Adipocyte (in vitro differentiated cells): ENCODE measurements at regions not wholly inside any gene's neighbourhood (a gene's known extent, or its start where the extent isn't known, plus 50 kb on each side); places are given as distances from the start of the nearest gene placed in this dataset.
"Not testable (repeated sequence)": the region's sequence is repeated elsewhere in the genome, so short reads cannot be mapped to it uniquely, and the experiment has no call there.

Source experiments
- DNase-seq: peaks from one replicate; pipeline ENCODE4 v3.0.0-alpha.2; 2015; ENCODE audit warnings: low read depth
- H3K27me3 ChIP-seq: replicated peaks from 2 replicates; pipeline ENCODE4 v1.7.0; 2013; ENCODE audit warnings: mild to moderate bottlenecking, low read length, moderate library complexity; ENCODE audit not compliant: control insufficient read depth, insufficient read depth
- H3K36me3 ChIP-seq: 2 replicates; pipeline ENCODE4 v1.7.0; 2013; ENCODE audit warnings: low read length, mild to moderate bottlenecking, moderate library complexity; ENCODE audit not compliant: control insufficient read depth, insufficient read depth, severe bottlenecking
- H3K4me1 ChIP-seq: 2 replicates; pipeline ENCODE4 v1.7.0; 2013; ENCODE audit warnings: mild to moderate bottlenecking, low read length, moderate library complexity; ENCODE audit not compliant: control insufficient read depth, insufficient read depth
- H3K4me3 ChIP-seq: 2 replicates; pipeline ENCODE4 v1.7.0; 2013; ENCODE audit warnings: mild to moderate bottlenecking, low read length, moderate library complexity
- H3K9ac ChIP-seq: 2 replicates; pipeline ENCODE4 v1.7.0; 2013; ENCODE audit warnings: mild to moderate bottlenecking, low read length, moderate library complexity
- H3K9me3 ChIP-seq: 2 replicates; pipeline ENCODE4 v1.7.0; 2013; ENCODE audit warnings: mild to moderate bottlenecking, low read length, moderate library complexity; ENCODE audit not compliant: control insufficient read depth

DNA sequence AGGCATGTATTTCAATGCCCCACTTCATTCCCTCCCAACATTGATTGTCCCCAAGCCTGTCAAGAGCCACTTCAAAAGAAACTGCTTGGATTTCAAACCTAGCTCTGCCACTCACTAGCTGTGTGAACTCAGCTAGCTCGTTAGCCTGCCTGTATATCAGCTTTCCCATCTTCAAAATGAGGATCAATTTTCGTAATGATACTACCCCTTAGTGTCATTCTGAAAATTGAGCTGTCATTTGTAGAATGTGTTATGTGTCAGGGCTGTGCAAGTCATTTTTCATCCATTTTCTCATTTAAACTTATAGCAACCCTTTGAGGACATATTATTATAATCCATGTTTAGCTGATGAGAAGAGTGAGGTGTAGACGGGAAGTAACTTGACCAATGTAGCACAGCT is 88.6 kb downstream of the TRIM42 start:
- H3K4me1 ChIP-seq = peaks cover 2% of the 10 kb centered on the region
- H3K9me3 ChIP-seq = no peaks in the 10 kb centered on the region
- no peak overlapping the region for H3K9ac ChIP-seq
- DNase-seq = no peak
- no peaks in the 10 kb centered on the region for H3K36me3 ChIP-seq
- no peaks in the 10 kb centered on the region for H3K27me3 ChIP-seq
- no peak overlapping the region for H3K4me3 ChIP-seq

DNA sequence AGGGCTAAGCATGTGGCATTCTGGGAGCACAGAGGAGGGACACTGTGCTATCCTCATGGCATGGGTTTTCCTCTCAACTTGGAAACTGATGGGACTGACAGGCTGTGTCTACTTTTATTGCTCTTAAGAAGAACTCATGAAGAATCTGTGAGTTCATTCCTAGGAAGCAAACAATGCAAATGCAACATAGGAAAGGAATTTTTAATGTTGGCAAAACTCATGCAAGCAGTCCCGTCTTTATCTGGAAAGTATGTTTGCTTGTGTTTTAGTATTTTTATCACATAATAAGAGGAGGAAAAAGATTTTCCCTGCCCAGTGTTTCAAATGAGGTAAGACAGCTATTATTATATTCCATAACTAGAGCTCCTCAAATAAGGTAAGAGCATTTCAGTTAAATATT is 89.7 kb downstream of the TRIM42 start:
- H3K36me3 ChIP-seq = no peaks in the 10 kb centered on the region
- H3K27me3 ChIP-seq = no peaks in the 10 kb centered on the region
- DNase-seq = peak; percentile 22
- H3K9me3 ChIP-seq = no peaks in the 10 kb centered on the region
- peaks cover 2% of the 10 kb centered on the region for H3K4me1 ChIP-seq
- no peak overlapping the region for H3K9ac ChIP-seq
- H3K4me3 ChIP-seq = no peak overlapping the region

DNA sequence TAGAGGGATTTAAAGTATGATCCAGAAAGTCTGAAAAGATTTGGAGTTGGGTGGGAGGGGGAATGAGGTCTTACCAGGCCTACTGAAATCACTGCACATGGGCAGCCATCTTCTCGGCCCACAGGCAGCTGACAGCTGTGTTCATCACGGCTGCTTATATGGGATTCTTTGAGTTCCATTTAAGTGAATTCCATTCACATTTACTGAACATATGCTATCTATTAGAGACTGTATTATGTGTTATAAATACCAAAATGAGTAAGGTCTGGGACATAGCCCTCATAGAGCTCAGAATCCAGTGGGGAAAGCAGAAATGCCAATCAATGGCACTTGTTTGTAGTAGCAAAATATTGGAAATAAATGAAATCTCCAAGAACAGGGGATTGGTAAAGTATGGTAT is 91.1 kb downstream of the TRIM42 start:
- no peak overlapping the region for H3K4me3 ChIP-seq
- H3K9me3 ChIP-seq = no peaks in the 10 kb centered on the region
- peak; percentile 31 for DNase-seq
- no peaks in the 10 kb centered on the region for H3K4me1 ChIP-seq
- no peaks in the 10 kb centered on the region for H3K36me3 ChIP-seq
- H3K27me3 ChIP-seq = no peaks in the 10 kb centered on the region
- no peak overlapping the region for H3K9ac ChIP-seq

DNA sequence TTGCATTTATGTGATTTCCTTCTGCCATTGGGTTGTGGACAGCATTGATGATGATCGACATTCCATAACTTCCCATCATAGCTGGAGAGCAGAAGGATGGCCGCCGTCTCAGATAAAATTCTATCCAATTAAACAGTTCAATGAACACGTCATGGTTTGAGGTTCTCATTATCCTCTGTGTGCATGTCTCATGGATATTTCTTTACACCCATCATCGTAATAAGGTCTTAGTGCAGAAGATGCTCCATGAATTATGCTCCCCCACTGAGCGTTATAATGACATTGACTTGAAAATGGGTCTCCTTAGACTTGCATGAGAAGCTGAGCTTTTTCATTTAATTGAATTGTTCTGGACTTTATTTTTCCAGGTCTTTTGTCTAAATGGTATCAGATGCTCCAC is 92.1 kb downstream of the TRIM42 start:
- no peaks in the 10 kb centered on the region for H3K27me3 ChIP-seq

DNA sequence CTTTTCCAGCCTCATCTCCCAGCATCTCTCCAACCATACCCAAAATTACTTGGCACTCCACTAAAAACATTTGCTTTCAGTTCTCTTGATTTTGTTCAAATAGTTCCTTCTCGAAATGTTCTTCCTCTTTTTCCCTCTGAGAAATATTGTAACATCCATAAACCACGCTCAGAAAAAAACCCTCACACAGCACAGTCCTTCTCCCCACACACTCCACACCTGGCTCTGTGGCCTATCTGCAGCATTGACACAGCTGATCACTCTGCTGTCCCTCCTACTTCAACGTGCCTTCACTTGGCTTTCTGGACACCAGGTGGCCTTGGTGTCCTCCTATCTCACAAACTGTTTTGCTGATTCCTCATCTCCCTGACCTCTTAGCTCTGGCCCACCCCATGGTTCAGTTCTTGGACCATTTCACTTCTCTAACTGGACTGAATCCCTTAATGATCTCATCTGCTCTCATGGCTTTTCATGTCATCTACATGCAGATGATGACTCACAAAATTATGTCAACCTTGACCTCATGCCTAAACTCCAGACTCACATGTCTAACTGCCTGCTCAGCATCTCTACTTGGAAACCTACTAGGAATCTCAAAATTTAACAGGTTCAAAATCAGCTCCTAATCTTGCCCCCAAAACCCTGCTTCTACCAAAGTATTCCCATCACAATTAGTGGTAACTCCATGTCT is 93.3 kb downstream of the TRIM42 start:
- no peaks in the 10 kb centered on the region for H3K9me3 ChIP-seq
- DNase-seq = no peak
- H3K27me3 ChIP-seq = no peaks in the 10 kb centered on the region
- no peaks in the 10 kb centered on the region for H3K36me3 ChIP-seq
- no peaks in the 10 kb centered on the region for H3K4me1 ChIP-seq
- H3K4me3 ChIP-seq = no peak overlapping the region
- no peak overlapping the region for H3K9ac ChIP-seq

More for the DNA sequence above, 92.1 kb downstream of the TRIM42 start:
- H3K9me3 ChIP-seq = no peaks in the 10 kb centered on the region
- no peaks in the 10 kb centered on the region for H3K4me1 ChIP-seq
- no peak overlapping the region for H3K9ac ChIP-seq
- no peak for DNase-seq
- H3K36me3 ChIP-seq = no peaks in the 10 kb centered on the region
- no peak overlapping the region for H3K4me3 ChIP-seq

DNA sequence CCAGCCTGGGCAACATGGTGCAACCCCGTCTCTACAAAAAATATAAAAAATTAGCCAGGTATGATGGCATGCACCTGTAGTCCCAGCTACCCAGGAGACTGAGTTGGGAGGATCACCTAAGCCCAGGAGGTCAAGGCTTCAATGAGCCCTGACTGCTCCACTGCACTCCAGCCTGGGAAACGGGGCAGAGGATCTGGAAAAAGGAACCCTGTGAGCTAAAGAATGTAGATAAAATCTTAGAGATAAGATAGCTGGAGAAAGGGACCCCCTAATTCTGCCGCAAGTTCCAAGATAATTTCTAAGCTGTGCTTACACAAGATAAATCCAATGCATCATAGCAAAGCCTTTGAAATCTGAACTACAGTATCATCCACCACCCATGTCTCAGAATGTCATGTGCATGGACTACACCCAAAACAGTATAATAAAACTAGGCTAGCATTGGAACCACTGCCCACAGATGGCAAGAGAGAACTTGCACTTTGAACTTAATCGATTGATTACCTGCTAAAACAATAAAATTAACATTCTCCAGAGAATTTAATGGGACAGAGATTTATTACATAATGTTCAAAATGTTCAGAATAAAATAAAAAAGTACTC is 99.9 kb downstream of the TRIM42 start:
- Histone ChIP-seq H3K27me3 (no peaks in the 10 kb centered on the region), H3K9ac (no peak overlapping the region), H3K9me3 (no peaks in the 10 kb centered on the region), H3K36me3 (no peaks in the 10 kb centered on the region), H3K4me1 (no peaks in the 10 kb centered on the region), H3K4me3 (no peak overlapping the region)
- DNase-seq = no peak

DNA sequence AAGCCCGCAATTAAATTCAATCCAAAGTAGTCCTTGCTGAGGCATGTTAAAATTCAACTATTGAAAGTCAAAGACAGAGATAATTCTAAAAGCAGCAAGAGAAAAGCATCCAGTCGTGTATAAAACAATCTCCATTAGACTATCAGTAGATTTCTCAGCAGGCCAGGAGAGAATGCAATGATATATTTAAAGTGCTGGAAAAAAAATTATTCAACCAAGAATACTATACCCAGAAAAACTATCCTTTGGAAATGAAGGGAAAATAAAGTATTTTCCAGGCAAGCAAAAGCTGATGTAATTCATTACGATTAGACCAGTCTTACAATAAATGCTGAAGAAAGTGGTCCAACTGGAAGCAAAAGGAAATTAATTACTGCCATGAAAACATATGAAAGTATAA is 113.5 kb downstream of the TRIM42 start:
- no peak overlapping the region for H3K9ac ChIP-seq
- H3K4me3 ChIP-seq = no peak overlapping the region
- H3K9me3 ChIP-seq = peaks cover 20% of the 10 kb centered on the region
- no peaks in the 10 kb centered on the region for H3K4me1 ChIP-seq
- no peak for DNase-seq
- H3K27me3 ChIP-seq = no peaks in the 10 kb centered on the region
- no peaks in the 10 kb centered on the region for H3K36me3 ChIP-seq

DNA sequence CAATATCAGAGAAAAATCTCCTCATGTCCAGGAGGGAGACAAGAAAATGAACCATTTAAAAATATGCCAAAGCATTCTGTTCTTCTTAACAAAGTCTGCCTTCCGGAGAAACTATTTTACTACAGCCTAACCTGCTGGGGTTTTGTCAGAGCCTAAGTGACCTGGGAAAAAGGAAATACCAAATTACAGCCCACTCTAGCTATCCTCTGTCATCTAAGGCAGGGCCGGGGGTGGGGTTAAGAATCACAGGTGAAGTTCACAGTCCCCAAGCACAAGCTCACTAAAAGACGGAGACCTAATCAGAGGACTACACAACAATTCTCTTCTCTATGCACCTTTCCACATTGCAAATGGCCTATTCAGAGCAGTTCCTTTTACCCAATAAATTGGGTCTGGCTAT is 116.6 kb downstream of the TRIM42 start:
- peaks cover 23% of the 10 kb centered on the region for H3K9me3 ChIP-seq
- H3K36me3 ChIP-seq = no peaks in the 10 kb centered on the region
- no peak overlapping the region for H3K4me3 ChIP-seq
- H3K4me1 ChIP-seq = no peaks in the 10 kb centered on the region
- H3K27me3 ChIP-seq = no peaks in the 10 kb centered on the region
- DNase-seq = no peak
- no peak overlapping the region for H3K9ac ChIP-seq

DNA sequence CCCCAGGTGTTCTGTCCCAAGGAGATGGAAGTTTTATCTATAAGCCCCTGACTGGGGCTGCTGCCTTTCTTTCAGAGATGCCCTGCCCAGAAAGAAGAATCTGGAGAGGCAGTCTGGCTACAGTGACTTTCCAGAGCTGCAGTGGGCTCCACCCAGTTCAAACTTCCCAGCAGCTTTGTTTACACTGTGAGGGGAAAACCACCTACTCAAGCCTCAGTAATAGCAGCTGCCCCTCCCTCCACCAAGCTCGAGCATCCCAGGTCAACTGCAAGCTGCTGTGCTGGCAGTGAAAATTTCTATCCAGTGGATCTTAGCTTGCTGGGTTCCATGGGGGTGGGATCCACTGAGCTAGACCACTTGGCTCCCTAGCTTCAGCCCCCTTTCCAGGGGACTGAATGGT is 125.0 kb downstream of the TRIM42 start:
- not testable (repeated sequence) for H3K4me3 ChIP-seq, H3K4me1 ChIP-seq, H3K27me3 ChIP-seq, H3K36me3 ChIP-seq, H3K9ac ChIP-seq, DNase-seq
- peaks cover 17% of the 10 kb centered on the region for H3K9me3 ChIP-seq

DNA sequence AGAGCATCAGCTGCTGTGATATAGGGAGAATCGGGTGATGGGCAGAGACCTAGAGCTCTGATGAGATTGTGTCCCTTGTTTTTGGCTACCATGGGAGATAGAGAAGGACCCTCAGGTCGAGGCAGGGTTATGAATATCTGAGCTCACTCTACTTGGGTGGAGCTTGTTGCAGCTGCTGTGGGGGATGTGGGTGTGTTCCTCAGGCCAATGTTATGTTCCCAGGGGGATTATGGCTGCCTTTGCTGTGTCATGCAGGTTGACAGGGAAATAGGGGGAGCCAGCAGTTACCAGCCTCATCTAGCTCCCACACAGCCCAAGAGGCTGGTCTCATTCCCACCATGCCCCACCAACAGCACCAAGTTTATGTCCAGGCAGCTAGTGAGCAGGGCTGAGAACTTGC is 131.5 kb downstream of the TRIM42 start:
- H3K4me1 ChIP-seq = peaks cover 8% of the 10 kb centered on the region
- H3K27me3 ChIP-seq = no peaks in the 10 kb centered on the region
- H3K9me3 ChIP-seq = peaks cover 13% of the 10 kb centered on the region
- no peaks in the 10 kb centered on the region for H3K36me3 ChIP-seq
- no peak overlapping the region for H3K4me3 ChIP-seq
- no peak overlapping the region for H3K9ac ChIP-seq
- DNase-seq = no peak

DNA sequence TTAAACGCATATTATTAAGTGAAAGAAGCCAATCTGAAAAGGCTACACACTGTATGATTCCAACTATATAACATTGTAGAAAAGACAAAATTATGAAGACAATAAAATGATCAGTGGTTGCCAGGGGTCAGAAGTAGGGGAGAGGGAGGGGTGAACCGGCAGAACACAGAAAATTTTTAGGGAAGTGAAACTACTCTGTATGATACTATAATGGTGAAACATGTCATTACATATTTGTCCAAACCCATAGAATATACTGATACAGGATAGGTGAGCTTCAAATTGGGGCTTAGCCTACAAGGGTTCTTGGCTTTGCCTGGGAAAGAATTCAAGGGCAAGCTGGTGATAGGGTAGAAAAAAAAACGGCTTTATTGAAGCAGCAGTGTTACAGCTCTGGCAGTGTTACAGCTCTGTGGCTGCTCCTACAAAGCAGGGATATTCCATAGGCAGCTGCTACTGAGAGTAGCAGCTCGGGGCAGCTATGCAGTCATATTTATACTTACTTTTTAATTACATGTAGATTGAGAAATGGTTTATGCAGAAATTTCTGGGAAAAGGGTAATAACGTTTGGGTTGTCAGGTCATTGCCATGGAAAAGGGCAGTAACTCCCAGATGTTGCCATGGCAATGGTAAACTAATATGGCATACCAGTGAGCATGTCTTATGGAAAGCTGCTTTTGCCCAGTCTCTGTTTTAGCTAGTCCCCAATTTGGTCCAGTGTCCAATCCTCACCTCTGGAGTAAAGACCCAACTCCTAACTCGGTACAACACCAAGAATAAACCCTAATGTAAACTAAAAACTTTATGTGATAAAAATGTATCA is 125.1 kb upstream of the SLC25A36 start:
- H3K9ac ChIP-seq = no peak overlapping the region
- no peaks in the 10 kb centered on the region for H3K4me1 ChIP-seq
- no peaks in the 10 kb centered on the region for H3K27me3 ChIP-seq
- no peak overlapping the region for H3K4me3 ChIP-seq
- peaks cover 17% of the 10 kb centered on the region for H3K9me3 ChIP-seq
- H3K36me3 ChIP-seq = no peaks in the 10 kb centered on the region
- DNase-seq = no peak
